Vagina (tissue), 2 donors: ENCODE measurements at regions not wholly inside any gene's neighbourhood (a gene's known extent, or its start where the extent isn't known, plus 50 kb on each side); places are given as distances from the start of the nearest gene placed in this dataset.

Experiments used
- POLR2A ChIP-seq, 2 donors: fragments of 450-650 bp; IDR thresholded peaks; one replicate each; pipeline ENCODE4 v1.6.1; 2017; ENCODE audit warnings: antibody characterized with exemption in 2 of 2, mild to moderate bottlenecking in 2 of 2, moderate library complexity in 2 of 2
- TF ChIP-seq, protein P1 (sequence below), 3 experiments: fragments of 450-650 bp in 2 of 3; fragments of 200-600 bp in 1 of 3; sonication (generic) in 1 of 3; IDR thresholded peaks; one replicate each; pipeline ENCODE4 v1.5.1; 2017 to 2019; ENCODE audit warnings: antibody characterized with exemption in 3 of 3, mild to moderate bottlenecking in 2 of 3, moderate library complexity in 2 of 3

DNA sequence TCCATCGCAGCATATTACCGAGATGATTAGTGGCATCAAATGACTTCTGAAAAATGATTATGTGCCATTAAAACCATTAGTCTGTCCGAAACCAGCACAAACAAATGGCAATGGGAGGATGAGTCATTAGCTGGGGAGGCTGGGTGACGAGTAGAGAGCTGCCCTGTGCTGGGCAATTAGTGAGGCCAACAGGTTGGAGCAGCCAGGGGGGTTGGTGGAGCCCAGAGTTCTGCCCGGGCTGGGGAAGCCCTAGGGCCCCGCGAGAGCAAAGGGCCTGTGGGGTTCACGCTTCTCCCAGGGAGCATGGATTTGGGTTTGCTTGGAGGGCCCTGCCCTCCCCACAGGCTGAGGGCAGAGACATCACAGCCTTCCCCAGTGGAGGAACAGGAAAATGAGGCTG lies 152.1 kb upstream of the RPL38 start:
- TF ChIP-seq POLR2A (IDR thresholded peaks at IDR 0.05), result no peak
- TF ChIP-seq, protein P1, sequence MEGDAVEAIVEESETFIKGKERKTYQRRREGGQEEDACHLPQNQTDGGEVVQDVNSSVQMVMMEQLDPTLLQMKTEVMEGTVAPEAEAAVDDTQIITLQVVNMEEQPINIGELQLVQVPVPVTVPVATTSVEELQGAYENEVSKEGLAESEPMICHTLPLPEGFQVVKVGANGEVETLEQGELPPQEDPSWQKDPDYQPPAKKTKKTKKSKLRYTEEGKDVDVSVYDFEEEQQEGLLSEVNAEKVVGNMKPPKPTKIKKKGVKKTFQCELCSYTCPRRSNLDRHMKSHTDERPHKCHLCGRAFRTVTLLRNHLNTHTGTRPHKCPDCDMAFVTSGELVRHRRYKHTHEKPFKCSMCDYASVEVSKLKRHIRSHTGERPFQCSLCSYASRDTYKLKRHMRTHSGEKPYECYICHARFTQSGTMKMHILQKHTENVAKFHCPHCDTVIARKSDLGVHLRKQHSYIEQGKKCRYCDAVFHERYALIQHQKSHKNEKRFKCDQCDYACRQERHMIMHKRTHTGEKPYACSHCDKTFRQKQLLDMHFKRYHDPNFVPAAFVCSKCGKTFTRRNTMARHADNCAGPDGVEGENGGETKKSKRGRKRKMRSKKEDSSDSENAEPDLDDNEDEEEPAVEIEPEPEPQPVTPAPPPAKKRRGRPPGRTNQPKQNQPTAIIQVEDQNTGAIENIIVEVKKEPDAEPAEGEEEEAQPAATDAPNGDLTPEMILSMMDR (IDR thresholded peaks at IDR 0.05), result no peak
